ENCODE measurements at regions not wholly inside any gene's neighbourhood (a gene's known extent, or its start where the extent isn't known, plus 50 kb on each side); places are given as distances from the start of the nearest gene placed in this dataset.

- POLR2A ChIA-PET, result no interaction called here
- DNase-seq, result no peak
- Histone ChIP-seq H3K4me2 (replicated peaks; ENCODE audit: low read depth, low read length, poor library complexity, severe bottlenecking) (no peak overlapping the region), H3K79me2 (ENCODE audit: control insufficient read depth, insufficient read depth, low read length) (no peaks in the 10 kb centered on the region), H3K4me1 (ENCODE audit: control insufficient read depth in 2 of 2, insufficient read depth in 2 of 2, low read length in 2 of 2) (no peaks in the 10 kb centered on the region), H3K27me3 (replicated peaks in 1 of 4; ENCODE audit: control extremely low read depth in 1 of 4, control insufficient read depth in 3 of 4, insufficient read depth in 4 of 4, low read length in 3 of 4) (no peaks in the 10 kb centered on the region), H3K27ac (ENCODE audit: low read length in 2 of 2) (no peak overlapping the region), H2AFZ (ENCODE audit: insufficient read depth, low read depth, low read length, poor library complexity, severe bottlenecking) (no peak overlapping the region), H3K4me3 (ENCODE audit: control extremely low read depth in 1 of 5, extremely low read depth in 1 of 5, insufficient read depth in 1 of 5, low read depth in 2 of 5, low read length in 4 of 5) (no peak overlapping the region), H4K20me1 (ENCODE audit: control insufficient read depth, insufficient read depth, low read length, poor library complexity, severe bottlenecking) (no peaks in the 10 kb centered on the region), H3K9me3 (ENCODE audit: control extremely low read depth in 1 of 3, control insufficient read depth in 2 of 3, insufficient read depth in 1 of 3, low read length in 2 of 3) (no peaks in the 10 kb centered on the region), H3K36me3 (replicated peaks in 1 of 2; ENCODE audit: control extremely low read depth in 1 of 2, control insufficient read depth in 1 of 2, extremely low read depth in 1 of 2, insufficient read depth in 2 of 2, low read length in 1 of 2) (no peaks in the 10 kb centered on the region), H3K9ac (ENCODE audit: low read length) (no peak overlapping the region)
- WGBS (ENCODE audit: insufficient coverage), result no CpG with 5 or more reads among the region's 2 CpGs
- CTCF ChIA-PET, result no interaction called here
- ATAC-seq (ENCODE audit: low read depth), result no peak
- intact Hi-C loops (cut with micrococcal nuclease), result no loop called here
- H3K4me3 Mint-ChIP-seq, result no peak overlapping the region
- peaks cover 3% of the 10 kb centered on the region for H3K27me3 Mint-ChIP-seq
- TF ChIP-seq, protein P1, sequence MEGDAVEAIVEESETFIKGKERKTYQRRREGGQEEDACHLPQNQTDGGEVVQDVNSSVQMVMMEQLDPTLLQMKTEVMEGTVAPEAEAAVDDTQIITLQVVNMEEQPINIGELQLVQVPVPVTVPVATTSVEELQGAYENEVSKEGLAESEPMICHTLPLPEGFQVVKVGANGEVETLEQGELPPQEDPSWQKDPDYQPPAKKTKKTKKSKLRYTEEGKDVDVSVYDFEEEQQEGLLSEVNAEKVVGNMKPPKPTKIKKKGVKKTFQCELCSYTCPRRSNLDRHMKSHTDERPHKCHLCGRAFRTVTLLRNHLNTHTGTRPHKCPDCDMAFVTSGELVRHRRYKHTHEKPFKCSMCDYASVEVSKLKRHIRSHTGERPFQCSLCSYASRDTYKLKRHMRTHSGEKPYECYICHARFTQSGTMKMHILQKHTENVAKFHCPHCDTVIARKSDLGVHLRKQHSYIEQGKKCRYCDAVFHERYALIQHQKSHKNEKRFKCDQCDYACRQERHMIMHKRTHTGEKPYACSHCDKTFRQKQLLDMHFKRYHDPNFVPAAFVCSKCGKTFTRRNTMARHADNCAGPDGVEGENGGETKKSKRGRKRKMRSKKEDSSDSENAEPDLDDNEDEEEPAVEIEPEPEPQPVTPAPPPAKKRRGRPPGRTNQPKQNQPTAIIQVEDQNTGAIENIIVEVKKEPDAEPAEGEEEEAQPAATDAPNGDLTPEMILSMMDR (IDR thresholded peaks at IDR 0.05), result no peak
- no peak for TF ChIP-seq EZH2 (IDR thresholded peaks at IDR 0.05; ENCODE audit: borderline replicate concordance, insufficient read depth, low read depth, low read length, poor library complexity, severe bottlenecking)
- peaks cover 4% of the 10 kb centered on the region for H3K9me3 Mint-ChIP-seq (ENCODE audit: insufficient read depth)
- H3K4me1 Mint-ChIP-seq, result no peaks in the 10 kb centered on the region
- no peak overlapping the region for H3K27ac Mint-ChIP-seq
These were observed 128.0 kb downstream of the ATP23 start for GRCh38 chr12:58069268-58069963.

- Mint-ChIP-seq H3K4me1 (no peaks in the 10 kb centered on the region), H3K27ac (no peak overlapping the region), H3K9me3 (ENCODE audit: insufficient read depth) (peaks cover 4% of the 10 kb centered on the region), H3K27me3 (peaks cover 3% of the 10 kb centered on the region), H3K4me3 (no peak overlapping the region)
- Histone ChIP-seq H2AFZ (ENCODE audit: insufficient read depth, low read depth, low read length, poor library complexity, severe bottlenecking) (no peak overlapping the region), H4K20me1 (ENCODE audit: control insufficient read depth, insufficient read depth, low read length, poor library complexity, severe bottlenecking) (no peaks in the 10 kb centered on the region), H3K79me2 (ENCODE audit: control insufficient read depth, insufficient read depth, low read length) (no peaks in the 10 kb centered on the region), H3K27ac (ENCODE audit: low read length in 2 of 2) (no peak overlapping the region), H3K4me3 (ENCODE audit: control extremely low read depth in 1 of 5, extremely low read depth in 1 of 5, insufficient read depth in 1 of 5, low read depth in 2 of 5, low read length in 4 of 5) (no peak overlapping the region), H3K4me2 (replicated peaks; ENCODE audit: low read depth, low read length, poor library complexity, severe bottlenecking) (no peak overlapping the region), H3K36me3 (replicated peaks in 1 of 2; ENCODE audit: control extremely low read depth in 1 of 2, control insufficient read depth in 1 of 2, extremely low read depth in 1 of 2, insufficient read depth in 2 of 2, low read length in 1 of 2) (no peaks in the 10 kb centered on the region), H3K9ac (ENCODE audit: low read length) (no peak overlapping the region), H3K4me1 (ENCODE audit: control insufficient read depth in 2 of 2, insufficient read depth in 2 of 2, low read length in 2 of 2) (no peaks in the 10 kb centered on the region), H3K27me3 (replicated peaks in 1 of 4; ENCODE audit: control extremely low read depth in 1 of 4, control insufficient read depth in 3 of 4, insufficient read depth in 4 of 4, low read length in 3 of 4) (peaks cover 0 to 2% (median 0%) of the 10 kb centered on the region in 4 experiments), H3K9me3 (ENCODE audit: control extremely low read depth in 1 of 3, control insufficient read depth in 2 of 3, insufficient read depth in 1 of 3, low read length in 2 of 3) (no peaks in the 10 kb centered on the region)
- DNase-seq (no peak), ATAC-seq (ENCODE audit: low read depth) (no peak)
- ChIA-PET CTCF (no interaction called here), POLR2A (no interaction called here)
- TF ChIP-seq, protein P1 (IDR thresholded peaks at IDR 0.05), result no peak
- TF ChIP-seq EZH2 (IDR thresholded peaks at IDR 0.05; ENCODE audit: borderline replicate concordance, insufficient read depth, low read depth, low read length, poor library complexity, severe bottlenecking), result no peak
- WGBS (ENCODE audit: insufficient coverage), result 86% methylated on average over 1 of the region's 2 CpGs
- intact Hi-C loops (cut with micrococcal nuclease), result no loop called here
These were observed 130.6 kb downstream of the ATP23 start for GRCh38 chr12:58071994-58072393.

All from B cell (primary cell).